ENCODE measurements at regions not wholly inside any gene's neighbourhood (a gene's known extent, or its start where the extent isn't known, plus 50 kb on each side); places are given as distances from the start of the nearest gene placed in this dataset.

- TF ChIP-seq, protein P1, sequence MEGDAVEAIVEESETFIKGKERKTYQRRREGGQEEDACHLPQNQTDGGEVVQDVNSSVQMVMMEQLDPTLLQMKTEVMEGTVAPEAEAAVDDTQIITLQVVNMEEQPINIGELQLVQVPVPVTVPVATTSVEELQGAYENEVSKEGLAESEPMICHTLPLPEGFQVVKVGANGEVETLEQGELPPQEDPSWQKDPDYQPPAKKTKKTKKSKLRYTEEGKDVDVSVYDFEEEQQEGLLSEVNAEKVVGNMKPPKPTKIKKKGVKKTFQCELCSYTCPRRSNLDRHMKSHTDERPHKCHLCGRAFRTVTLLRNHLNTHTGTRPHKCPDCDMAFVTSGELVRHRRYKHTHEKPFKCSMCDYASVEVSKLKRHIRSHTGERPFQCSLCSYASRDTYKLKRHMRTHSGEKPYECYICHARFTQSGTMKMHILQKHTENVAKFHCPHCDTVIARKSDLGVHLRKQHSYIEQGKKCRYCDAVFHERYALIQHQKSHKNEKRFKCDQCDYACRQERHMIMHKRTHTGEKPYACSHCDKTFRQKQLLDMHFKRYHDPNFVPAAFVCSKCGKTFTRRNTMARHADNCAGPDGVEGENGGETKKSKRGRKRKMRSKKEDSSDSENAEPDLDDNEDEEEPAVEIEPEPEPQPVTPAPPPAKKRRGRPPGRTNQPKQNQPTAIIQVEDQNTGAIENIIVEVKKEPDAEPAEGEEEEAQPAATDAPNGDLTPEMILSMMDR (IDR thresholded peaks at IDR 0.05) = no peak
- TF ChIP-seq POLR2AphosphoS5 (IDR thresholded peaks at IDR 0.05) = no peak
Observed at GRCh38 chr18:76566987-76567386, 71.9 kb upstream of the ZNF516 start.
